ENCODE measurements at regions not wholly inside any gene's neighbourhood (a gene's known extent, or its start where the extent isn't known, plus 50 kb on each side); places are given as distances from the start of the nearest gene placed in this dataset.

DNA sequence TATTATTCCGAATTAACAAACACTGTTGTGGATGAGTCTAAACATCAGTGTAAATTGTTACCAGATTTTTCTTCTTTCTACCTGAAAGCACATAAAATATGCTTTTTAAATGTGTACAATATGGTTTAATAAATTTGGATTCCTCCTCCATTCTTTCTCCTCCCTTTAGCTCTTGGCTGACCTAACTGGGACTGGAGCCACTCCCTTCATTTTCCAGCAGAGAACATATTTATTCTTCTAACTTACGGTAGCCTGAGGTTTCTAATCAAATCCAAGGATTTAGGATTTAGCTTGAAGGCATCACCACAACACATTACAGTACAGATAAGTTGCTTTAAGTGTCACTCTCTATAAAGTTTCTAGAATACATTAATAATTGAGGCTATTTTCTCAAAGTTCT, 88.2 kb upstream of the SEMA3C start:
- TF ChIP-seq REST (IDR thresholded peaks at IDR 0.05; ENCODE audit: low read depth): no peak
- no peak for TF ChIP-seq EP300 (IDR thresholded peaks at IDR 0.05; ENCODE audit: borderline replicate concordance)
- TF ChIP-seq ZBTB7A (IDR thresholded peaks at IDR 0.05; ENCODE audit: low read depth): no peak
- TF ChIP-seq RAD21 (IDR thresholded peaks at IDR 0.05; ENCODE audit: low read depth): no peak
- TF ChIP-seq EGR1 (IDR thresholded peaks at IDR 0.05): no peak
- TF ChIP-seq TEAD4 (IDR thresholded peaks at IDR 0.05): no peak

GRCh38 chr7:81005254-81005653, 86.4 kb upstream of the SEMA3C start:
- TF ChIP-seq ZBTB7A (IDR thresholded peaks at IDR 0.05; ENCODE audit: low read depth): no peak
- no peak for TF ChIP-seq FOXM1 (IDR thresholded peaks at IDR 0.05; ENCODE audit: borderline replicate concordance, low read depth)
- no peak for TF ChIP-seq USF1 (IDR thresholded peaks at IDR 0.05)
- no peak for TF ChIP-seq CEBPB (IDR thresholded peaks at IDR 0.05)
- no peak for TF ChIP-seq REST (IDR thresholded peaks at IDR 0.05; ENCODE audit: low read depth)
- TF ChIP-seq CREB1 (IDR thresholded peaks at IDR 0.05; ENCODE audit: low read depth): no peak
- no peak for TF ChIP-seq TAF1 (IDR thresholded peaks at IDR 0.05; ENCODE audit: low read depth)
- TF ChIP-seq NFIC (IDR thresholded peaks at IDR 0.05): no peak

DNA sequence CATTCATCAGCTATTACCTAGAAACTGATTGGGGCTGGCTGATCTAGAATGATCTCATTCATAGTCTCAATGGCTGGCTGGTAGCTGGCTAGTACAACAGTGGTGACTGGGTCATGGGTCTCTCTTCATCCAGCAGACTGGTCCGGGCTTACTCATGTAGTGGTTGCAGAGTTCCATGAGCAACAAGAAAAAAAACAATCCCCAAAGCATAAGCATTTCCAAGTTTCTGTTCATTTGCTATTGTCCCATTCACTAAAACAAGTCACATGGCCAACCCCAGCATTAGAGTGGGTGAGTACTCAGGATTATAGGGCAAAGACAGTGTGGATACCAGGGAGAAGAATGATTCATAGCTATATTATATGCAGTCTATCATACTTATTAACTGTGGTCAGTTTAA, 85.2 kb upstream of the SEMA3C start:
- no peak for TF ChIP-seq YY1 (IDR thresholded peaks at IDR 0.05; ENCODE audit: low read depth)
- no peak for TF ChIP-seq ZBTB7A (IDR thresholded peaks at IDR 0.05; ENCODE audit: low read depth)
- TF ChIP-seq REST (IDR thresholded peaks at IDR 0.05; ENCODE audit: low read depth): no peak
- TF ChIP-seq EGR1 (IDR thresholded peaks at IDR 0.05): no peak
- TF ChIP-seq FOXM1 (IDR thresholded peaks at IDR 0.05; ENCODE audit: borderline replicate concordance, low read depth): no peak
- TF ChIP-seq USF1 (IDR thresholded peaks at IDR 0.05): no peak
- no peak for TF ChIP-seq TEAD4 (IDR thresholded peaks at IDR 0.05)
- TF ChIP-seq TCF12 (IDR thresholded peaks at IDR 0.05; ENCODE audit: low read depth): no peak
- no peak for TF ChIP-seq TAF1 (IDR thresholded peaks at IDR 0.05; ENCODE audit: low read depth)
- TF ChIP-seq EP300 (IDR thresholded peaks at IDR 0.05; ENCODE audit: borderline replicate concordance): no peak
- no peak for TF ChIP-seq CREB1 (IDR thresholded peaks at IDR 0.05; ENCODE audit: low read depth)
- TF ChIP-seq NFIC (IDR thresholded peaks at IDR 0.05): no peak
- no peak for TF ChIP-seq CEBPB (IDR thresholded peaks at IDR 0.05)
- TF ChIP-seq MAX (IDR thresholded peaks at IDR 0.05): no peak
- TF ChIP-seq RAD21 (IDR thresholded peaks at IDR 0.05; ENCODE audit: low read depth): no peak

DNA sequence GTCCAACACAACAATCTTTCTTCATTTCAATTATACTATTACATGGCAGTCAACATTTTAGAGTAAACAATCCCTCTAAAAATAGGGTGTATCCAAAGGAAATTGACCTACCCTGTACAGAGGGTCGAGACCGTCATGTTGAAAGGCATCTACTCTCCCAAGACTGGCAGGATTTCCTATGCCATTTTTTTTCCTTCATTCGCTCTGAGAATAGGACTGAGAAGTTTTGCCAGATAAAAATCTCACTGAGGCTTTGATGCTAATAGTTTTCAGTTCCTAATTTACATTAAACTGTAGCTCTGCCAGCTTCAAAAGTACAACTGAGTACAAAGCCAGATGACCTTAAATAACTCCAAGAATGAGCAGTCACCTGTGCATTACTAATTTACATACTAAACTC, 84.5 kb upstream of the SEMA3C start:
- TF ChIP-seq USF1 (IDR thresholded peaks at IDR 0.05): no peak
- TF ChIP-seq CEBPB (IDR thresholded peaks at IDR 0.05): no peak
- no peak for TF ChIP-seq YY1 (IDR thresholded peaks at IDR 0.05; ENCODE audit: low read depth)
- TF ChIP-seq RAD21 (IDR thresholded peaks at IDR 0.05; ENCODE audit: low read depth): no peak
- TF ChIP-seq CREB1 (IDR thresholded peaks at IDR 0.05; ENCODE audit: low read depth): no peak
- TF ChIP-seq ZBTB7A (IDR thresholded peaks at IDR 0.05; ENCODE audit: low read depth): no peak
- no peak for TF ChIP-seq TAF1 (IDR thresholded peaks at IDR 0.05; ENCODE audit: low read depth)
- no peak for TF ChIP-seq REST (IDR thresholded peaks at IDR 0.05; ENCODE audit: low read depth)
- no peak for TF ChIP-seq TEAD4 (IDR thresholded peaks at IDR 0.05)

All from Ishikawa (cell line).